GM23248 (cell line): ENCODE measurements at regions not wholly inside any gene's neighbourhood (a gene's known extent, or its start where the extent isn't known, plus 50 kb on each side); places are given as distances from the start of the nearest gene placed in this dataset.

ENCODE experiments used
- DNase-seq: peaks from one replicate; pipeline ENCODE4 v3.0.0-alpha.2; 2015
- H2AFZ ChIP-seq: fragments of 200-600 bp; sonication (generic); 2 replicates; pipeline ENCODE4 v1.6.1; 2016; ENCODE audit warnings: antibody characterized with exemption
- H3F3A ChIP-seq: fragments of 200-600 bp; sonication (generic); 2 replicates; pipeline ENCODE4 v1.6.1; 2016; ENCODE audit warnings: mild to moderate bottlenecking, antibody characterized with exemption, mixed run types; ENCODE audit not compliant: insufficient read depth
- H3K27ac ChIP-seq: fragments of 200-600 bp; sonication (generic); 2 replicates; pipeline ENCODE4 v1.5.1; 2016; ENCODE audit warnings: mild to moderate bottlenecking
- H3K27me3 ChIP-seq: fragments of 200-600 bp; sonication (generic); replicated peaks from 2 replicates; pipeline ENCODE4 v1.6.1; 2016; ENCODE audit warnings: mild to moderate bottlenecking; ENCODE audit not compliant: insufficient read depth
- H3K36me3 ChIP-seq: fragments of 200-600 bp; sonication (generic); 2 replicates; pipeline ENCODE4 v1.6.1; 2016; ENCODE audit warnings: low read depth, mild to moderate bottlenecking
- H3K4me1 ChIP-seq: fragments of 200-600 bp; sonication (generic); 2 replicates; pipeline ENCODE4 v1.6.1; 2016; ENCODE audit warnings: mild to moderate bottlenecking; ENCODE audit not compliant: insufficient read depth
- H3K4me2 ChIP-seq: fragments of 200-600 bp; sonication (generic); one replicate; pipeline ENCODE4 v1.6.1; 2016; ENCODE audit warnings: mild to moderate bottlenecking; ENCODE audit not compliant: unreplicated experiment
- H3K4me3 ChIP-seq: fragments of 200-600 bp; sonication (generic); 2 replicates; pipeline ENCODE4 v1.5.1; 2016; ENCODE audit warnings: mild to moderate bottlenecking
- H3K79me2 ChIP-seq: fragments of 200-600 bp; sonication (generic); 2 replicates; pipeline ENCODE4 v1.6.1; 2016; ENCODE audit warnings: mild to moderate bottlenecking; ENCODE audit not compliant: insufficient read depth
- H3K9ac ChIP-seq: fragments of 200-600 bp; sonication (generic); 2 replicates; pipeline ENCODE4 v1.6.1; 2016; ENCODE audit warnings: mild to moderate bottlenecking
- H3K9me2 ChIP-seq: fragments of 200-600 bp; sonication (generic); 2 replicates; pipeline ENCODE4 v1.6.1; 2016; ENCODE audit warnings: mixed run types, mild to moderate bottlenecking, moderate library complexity; ENCODE audit not compliant: insufficient read depth
- H3K9me3 ChIP-seq: fragments of 200-600 bp; sonication (generic); one replicate; pipeline ENCODE4 v1.6.1; 2017; ENCODE audit warnings: low read depth
- H4K20me1 ChIP-seq: fragments of 200-600 bp; sonication (generic); 2 replicates; pipeline ENCODE4 v1.6.0; 2016; ENCODE audit not compliant: insufficient read depth
- EZH2 ChIP-seq: fragments of 200-600 bp; sonication (generic); IDR thresholded peaks from 2 replicates; pipeline ENCODE4 v1.6.1; 2018; ENCODE audit warnings: antibody characterized with exemption, mild to moderate bottlenecking; ENCODE audit not compliant: insufficient read depth, poor library complexity, severe bottlenecking
- EZH2phosphoT487 ChIP-seq: fragments of 200-600 bp; sonication (generic); IDR thresholded peaks from 2 replicates; pipeline ENCODE4 v1.6.1; 2018; ENCODE audit warnings: antibody characterized with exemption, moderate library complexity, mild to moderate bottlenecking, low read depth; ENCODE audit not compliant: insufficient read depth
- WGBS, 2 experiments: methylation state at CpG; one replicate each; pipeline ENCODE4 v1.1.6; 2015 to 2017; ENCODE audit warnings: low lambda C conversion rate in 2 of 2, low coverage in 1 of 2; ENCODE audit errors: missing lambda C conversion rate in 2 of 2; 5-methylcytosine and 5-hydroxymethylcytosine counted together
- in situ Hi-C: fragments of 300-500 bp; cut with MboI; formaldehyde crosslinking; loops from 2 replicates; pipeline ENCODE4 v1.15.0; 2020

- 32 to 41% methylated on average over 3 of the region's 3 CpGs for WGBS, 2 experiments
- no peak overlapping the region for H3K9ac ChIP-seq
- no peak for DNase-seq
- TF ChIP-seq EZH2 (no peak), EZH2phosphoT487 (no peak)
- H3K36me3 ChIP-seq = no peaks in the 10 kb centered on the region
- H3K4me2 ChIP-seq = no peak overlapping the region
- in situ Hi-C loops = no loop called here
- no peaks in the 10 kb centered on the region for H4K20me1 ChIP-seq
- no peaks in the 10 kb centered on the region for H3K4me1 ChIP-seq
- no peak overlapping the region for H3K27ac ChIP-seq
- H3K4me3 ChIP-seq = no peak overlapping the region
- no peak overlapping the region for H2AFZ ChIP-seq
- H3K9me2 ChIP-seq = no peaks in the 10 kb centered on the region
- H3K9me3 ChIP-seq = no peaks in the 10 kb centered on the region
- no peaks in the 10 kb centered on the region for H3K27me3 ChIP-seq
- no peaks in the 10 kb centered on the region for H3F3A ChIP-seq
- no peaks in the 10 kb centered on the region for H3K79me2 ChIP-seq
Measured at GRCh38 chr2:153601812-153602211, 123.2 kb upstream of the RPRM start.

- H3K79me2 ChIP-seq = no peaks in the 10 kb centered on the region
- no peaks in the 10 kb centered on the region for H3K36me3 ChIP-seq
- no peaks in the 10 kb centered on the region for H3K9me2 ChIP-seq
- no peak overlapping the region for H2AFZ ChIP-seq
- no peaks in the 10 kb centered on the region for H3K27me3 ChIP-seq
- H3K27ac ChIP-seq = no peak overlapping the region
- no peaks in the 10 kb centered on the region for H3K4me1 ChIP-seq
- no peaks in the 10 kb centered on the region for H3K9me3 ChIP-seq
- no peak overlapping the region for H3K4me3 ChIP-seq
- no peaks in the 10 kb centered on the region for H4K20me1 ChIP-seq
- TF ChIP-seq EZH2phosphoT487 = no peak
- TF ChIP-seq EZH2 = no peak
- 0 to 5% methylated on average over 1 of the region's 1 CpG for WGBS, 2 experiments
- no peak for DNase-seq
- no peaks in the 10 kb centered on the region for H3F3A ChIP-seq
- no peak overlapping the region for H3K9ac ChIP-seq
- H3K4me2 ChIP-seq = no peak overlapping the region
- in situ Hi-C loops = no loop called here
Measured at GRCh38 chr2:153604133-153604532, 125.6 kb upstream of the RPRM start.

DNA sequence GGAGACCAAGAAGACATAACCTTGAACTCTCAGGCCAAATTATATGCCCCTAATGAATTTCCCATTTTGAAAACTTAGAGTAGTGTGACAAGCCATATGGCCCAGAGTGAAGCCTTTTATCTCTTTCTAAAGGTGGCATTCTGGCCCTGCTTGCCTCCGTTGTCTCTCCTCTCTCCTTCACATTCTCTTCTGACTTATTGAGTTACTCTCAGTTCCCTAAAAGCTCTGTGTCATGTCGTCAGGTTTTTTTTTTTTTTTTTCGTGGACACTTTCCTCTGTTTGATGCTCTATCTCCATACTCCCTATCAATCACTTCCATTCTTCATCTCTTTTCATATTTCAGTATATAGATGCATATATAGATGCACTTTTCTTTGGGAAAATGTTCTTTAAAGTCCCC is 128.1 kb upstream of the RPRM start:
- H2AFZ ChIP-seq = no peak overlapping the region
- H4K20me1 ChIP-seq = no peaks in the 10 kb centered on the region
- H3K9ac ChIP-seq = no peak overlapping the region
- H3K79me2 ChIP-seq = no peaks in the 10 kb centered on the region
- no peak overlapping the region for H3K4me3 ChIP-seq
- H3K27me3 ChIP-seq = no peaks in the 10 kb centered on the region
- WGBS, 2 experiments = 0 to 3% methylated on average over 3 of the region's 3 CpGs
- H3K27ac ChIP-seq = no peak overlapping the region
- no peak for DNase-seq
- no peaks in the 10 kb centered on the region for H3K9me2 ChIP-seq
- no peak overlapping the region for H3K4me2 ChIP-seq
- H3K36me3 ChIP-seq = no peaks in the 10 kb centered on the region
- TF ChIP-seq EZH2phosphoT487 (no peak), EZH2 (no peak)
- no peaks in the 10 kb centered on the region for H3K9me3 ChIP-seq
- in situ Hi-C loops = no loop called here
- H3K4me1 ChIP-seq = no peaks in the 10 kb centered on the region
- no peaks in the 10 kb centered on the region for H3F3A ChIP-seq

DNA sequence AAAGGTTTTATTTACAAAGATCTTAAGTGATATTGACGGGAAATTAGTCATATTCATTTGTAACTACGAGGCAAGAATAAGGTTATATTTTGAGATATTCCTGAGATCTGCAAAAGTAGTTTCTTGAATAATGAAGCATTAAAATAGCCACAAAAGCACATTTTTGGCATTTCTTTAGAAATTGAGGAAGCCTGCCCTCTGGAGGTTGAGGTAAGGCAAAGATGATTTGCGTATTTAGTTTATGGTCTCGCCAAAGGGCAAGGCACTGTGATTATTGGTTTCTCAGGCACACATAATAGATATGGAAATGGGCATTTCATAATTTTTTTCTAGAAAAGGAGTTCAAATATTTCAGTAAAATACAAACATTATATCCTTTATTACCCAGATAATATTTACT is 143.7 kb upstream of the RPRM start:
- H3K9me3 ChIP-seq = peaks cover 3% of the 10 kb centered on the region
- in situ Hi-C loops = no loop called here
- H3K36me3 ChIP-seq = no peaks in the 10 kb centered on the region
- H3F3A ChIP-seq = no peaks in the 10 kb centered on the region
- TF ChIP-seq EZH2phosphoT487 (no peak), EZH2 (no peak)
- H3K27me3 ChIP-seq = no peaks in the 10 kb centered on the region
- H3K4me1 ChIP-seq = no peaks in the 10 kb centered on the region
- no peak overlapping the region for H3K27ac ChIP-seq
- H3K79me2 ChIP-seq = no peaks in the 10 kb centered on the region
- H3K4me3 ChIP-seq = no peak overlapping the region
- no peaks in the 10 kb centered on the region for H3K9me2 ChIP-seq
- no peak overlapping the region for H3K9ac ChIP-seq
- H4K20me1 ChIP-seq = no peaks in the 10 kb centered on the region
- WGBS, 2 experiments = 24 to 26% methylated on average over 4 of the region's 4 CpGs
- no peak overlapping the region for H3K4me2 ChIP-seq
- H2AFZ ChIP-seq = no peak overlapping the region
- DNase-seq = peak; percentile 10

DNA sequence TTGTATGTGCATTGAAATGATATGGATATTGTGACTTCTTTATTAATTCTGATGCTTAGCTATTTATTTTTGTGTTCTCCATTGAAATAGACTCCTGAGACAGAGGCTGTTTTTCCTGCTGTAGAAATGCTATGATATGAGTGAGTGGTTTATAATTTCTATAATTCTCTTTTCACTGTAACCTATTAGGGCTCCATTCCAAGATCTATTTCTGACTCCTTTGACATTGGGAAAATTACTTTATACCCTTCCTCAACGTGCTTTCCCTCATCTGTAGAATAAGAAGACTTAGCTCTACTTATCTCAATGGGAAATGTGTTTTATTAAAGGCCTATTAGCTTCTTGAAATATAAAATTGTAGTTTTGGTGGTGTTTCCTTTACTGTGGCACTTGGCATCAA is 144.5 kb upstream of the RPRM start:
- no peaks in the 10 kb centered on the region for H3F3A ChIP-seq
- no peaks in the 10 kb centered on the region for H3K27me3 ChIP-seq
- H2AFZ ChIP-seq = no peak overlapping the region
- no peak overlapping the region for H3K9ac ChIP-seq
- peaks cover 3% of the 10 kb centered on the region for H3K9me3 ChIP-seq
- H3K79me2 ChIP-seq = no peaks in the 10 kb centered on the region
- H3K36me3 ChIP-seq = no peaks in the 10 kb centered on the region
- H3K27ac ChIP-seq = no peak overlapping the region
- H3K4me3 ChIP-seq = no peak overlapping the region
- 0 to 2% methylated on average over 1 of the region's 1 CpG for WGBS, 2 experiments
- no peaks in the 10 kb centered on the region for H4K20me1 ChIP-seq
- H3K4me2 ChIP-seq = no peak overlapping the region
- no peaks in the 10 kb centered on the region for H3K4me1 ChIP-seq
- no peak for TF ChIP-seq EZH2
- no peak for TF ChIP-seq EZH2phosphoT487
- DNase-seq = no peak
- in situ Hi-C loops = no loop called here
- H3K9me2 ChIP-seq = no peaks in the 10 kb centered on the region
